Retinal pigment epithelial cell (primary cell): ENCODE measurements at regions not wholly inside any gene's neighbourhood (a gene's known extent, or its start where the extent isn't known, plus 50 kb on each side); places are given as distances from the start of the nearest gene placed in this dataset.

Experiments
- DNase-seq: peaks from one replicate; pipeline ENCODE4 v3.0.0-alpha.2; 2010; ENCODE audit warnings: low read depth
- H3K4me3 ChIP-seq: 2 replicates; pipeline ENCODE4 v1.5.1; 2011; ENCODE audit warnings: mild to moderate bottlenecking, low read length, control low read depth, moderate library complexity
- CTCF ChIP-seq: conservative IDR thresholded peaks from 2 replicates; pipeline ENCODE4 v1.5.1; 2011; ENCODE audit warnings: low read depth, low read length, control low read depth, inconsistent platforms

- no peak for DNase-seq
- no peak for TF ChIP-seq CTCF
- H3K4me3 ChIP-seq, result no peak overlapping the region
Measured at GRCh38 chr1:209134001-209134400, 449.5 kb upstream of the CAMK1G start.

- H3K4me3 ChIP-seq, result no peak overlapping the region
- no peak for DNase-seq
- TF ChIP-seq CTCF, result no peak
Measured at GRCh38 chr1:209143916-209144315, 439.6 kb upstream of the CAMK1G start.

GRCh38 chr1:209150114-209150513 is 433.4 kb upstream of the CAMK1G start:
- no peak for TF ChIP-seq CTCF
- DNase-seq, result peak; percentile 25
- H3K4me3 ChIP-seq, result no peak overlapping the region

- DNase-seq, result no peak
- no peak for TF ChIP-seq CTCF
- no peak overlapping the region for H3K4me3 ChIP-seq
Measured at GRCh38 chr1:209153411-209153810, 430.1 kb upstream of the CAMK1G start.

- no peak for DNase-seq
- no peak for TF ChIP-seq CTCF
- no peak overlapping the region for H3K4me3 ChIP-seq
Measured at GRCh38 chr1:209154912-209155311, 428.6 kb upstream of the CAMK1G start.

- no peak for DNase-seq
- TF ChIP-seq CTCF, result no peak
- no peak overlapping the region for H3K4me3 ChIP-seq
Measured at GRCh38 chr1:209155546-209155945, 428.0 kb upstream of the CAMK1G start.

- no peak for TF ChIP-seq CTCF
- H3K4me3 ChIP-seq, result no peak overlapping the region
- DNase-seq, result no peak
Measured at GRCh38 chr1:209156991-209157390, 426.5 kb upstream of the CAMK1G start.
